Testis (tissue), 2 donors: ENCODE measurements at regions not wholly inside any gene's neighbourhood (a gene's known extent, or its start where the extent isn't known, plus 50 kb on each side); places are given as distances from the start of the nearest gene placed in this dataset.

Experiments
- DNase-seq: peaks from one replicate; pipeline ENCODE4 v3.0.0-alpha.2; 2019
- H3K27ac ChIP-seq, 2 donors: fragments of 200-600 bp; sonication (generic); one replicate each; pipeline ENCODE4 v1.5.1; 2019
- H3K27me3 ChIP-seq: fragments of 200-600 bp; sonication (generic); one replicate; pipeline ENCODE4 v1.5.1; 2019
- H3K36me3 ChIP-seq: fragments of 200-600 bp; sonication (generic); one replicate; pipeline ENCODE4 v1.5.1; 2017; ENCODE audit warnings: low read depth; ENCODE audit errors: missing control alignments
- H3K4me1 ChIP-seq: fragments of 200-600 bp; sonication (generic); one replicate; pipeline ENCODE4 v1.5.1; 2019
- H3K4me3 ChIP-seq, 2 donors: fragments of 200-600 bp; sonication (generic); one replicate each; pipeline ENCODE4 v1.5.1; 2017 to 2019
- H3K9me3 ChIP-seq: fragments of 200-600 bp; sonication (generic); one replicate; pipeline ENCODE4 v1.5.1; 2017
- CTCF ChIP-seq, 3 experiments: fragments of 450-650 bp in 2 of 3; fragments of 200-600 bp in 1 of 3; sonication (generic) in 1 of 3; IDR thresholded peaks; one replicate each; pipeline ENCODE4 v1.5.1; 2016 to 2019; ENCODE audit warnings: antibody characterized with exemption in 3 of 3, mild to moderate bottlenecking in 2 of 3, moderate library complexity in 1 of 3
- POLR2A ChIP-seq: fragments of 450-650 bp; IDR thresholded peaks from one replicate; pipeline ENCODE4 v1.6.1; 2017; ENCODE audit warnings: antibody characterized with exemption, mild to moderate bottlenecking, moderate library complexity
- WGBS, 2 donors: methylation state at CpG; one replicate each; pipeline ENCODE4 v1.1.5; 2018; 5-methylcytosine and 5-hydroxymethylcytosine counted together
- intact Hi-C: fragments of 100-400 bp; cut with DNase I; formaldehyde crosslinking; loops from one replicate; pipeline ENCODE4 v1.15.1; 2023; ENCODE audit warnings: low total_unique reads

- H3K27me3 ChIP-seq = no peaks in the 10 kb centered on the region
Measured at GRCh38 chr4:174069848-174070330, 213.6 kb downstream of the FBXO8 start.

DNA sequence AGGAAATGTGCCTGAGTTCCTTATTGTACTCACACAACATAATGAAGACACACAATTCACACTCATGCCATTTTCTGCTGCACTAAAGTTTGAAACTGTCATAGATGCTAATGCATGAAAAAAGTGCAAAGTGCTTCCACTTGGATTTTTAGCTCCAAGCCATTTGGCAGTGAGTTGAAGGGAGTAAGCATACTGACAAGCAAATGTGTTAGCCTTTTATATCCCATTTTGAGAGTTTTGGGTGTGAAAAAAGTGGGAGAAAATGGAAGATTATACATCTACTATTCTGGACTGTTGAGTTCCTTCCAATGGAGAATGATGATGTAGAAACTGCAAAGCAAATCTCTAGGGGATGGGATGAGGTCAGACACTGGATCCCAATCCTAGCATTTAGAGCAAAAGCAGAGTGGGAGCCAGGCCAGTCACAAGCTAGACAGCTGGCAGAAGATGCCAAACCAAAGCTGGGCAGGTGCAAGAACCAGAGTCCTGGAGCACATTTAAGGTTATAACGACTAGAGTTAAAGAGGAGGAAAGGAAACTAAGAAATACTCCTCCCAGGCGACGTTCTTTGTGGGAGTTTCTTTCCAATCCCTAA lies 216.8 kb downstream of the FBXO8 start:
- no peaks in the 10 kb centered on the region for H3K9me3 ChIP-seq
- no peaks in the 10 kb centered on the region for H3K27me3 ChIP-seq
- 54 to 62% methylated on average over 3 of the region's 3 CpGs for WGBS, 2 donors
- no peaks in the 10 kb centered on the region for H3K36me3 ChIP-seq
- DNase-seq = no peak
- no peaks in the 10 kb centered on the region for H3K4me1 ChIP-seq
- no peak for TF ChIP-seq POLR2A
- no peak for TF ChIP-seq CTCF (IDR thresholded peaks at IDR 0.05)
- no peak overlapping the region for H3K27ac ChIP-seq
- H3K4me3 ChIP-seq = no peak overlapping the region
- intact Hi-C loops = no loop called here

More at GRCh38 chr4:174069848-174070330, 213.6 kb downstream of the FBXO8 start:
- intact Hi-C loops = no loop called here
- TF ChIP-seq CTCF (IDR thresholded peaks at IDR 0.05) (no peak), POLR2A (no peak)
- Histone ChIP-seq H3K4me1 (no peaks in the 10 kb centered on the region), H3K27ac (no peak overlapping the region), H3K9me3 (no peaks in the 10 kb centered on the region), H3K4me3 (no peak overlapping the region), H3K36me3 (no peaks in the 10 kb centered on the region)
- 66 to 67% methylated on average over 2 of the region's 2 CpGs for WGBS, 2 donors
- no peak for DNase-seq

DNA sequence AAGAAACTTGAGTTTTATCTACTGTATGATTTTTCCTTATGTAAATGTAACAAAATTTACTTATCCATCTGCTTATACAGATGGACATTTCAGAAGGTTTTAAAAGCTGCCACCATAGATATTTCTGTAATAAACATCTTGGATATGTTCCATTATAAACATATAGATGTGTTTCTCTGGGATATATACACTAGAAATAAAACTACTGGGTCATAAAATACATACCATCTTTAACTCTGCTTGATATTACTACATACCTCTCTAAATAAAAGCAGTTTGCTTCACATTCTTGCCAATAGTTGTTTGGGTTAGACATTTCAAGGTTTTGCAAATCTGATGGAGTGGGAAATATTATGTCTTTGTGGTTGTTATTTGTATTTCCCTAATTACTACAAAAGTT lies 220.6 kb downstream of the FBXO8 start:
- TF ChIP-seq POLR2A = no peak
- TF ChIP-seq CTCF (IDR thresholded peaks at IDR 0.05) = no peak
- DNase-seq = no peak
- no peaks in the 10 kb centered on the region for H3K9me3 ChIP-seq
- intact Hi-C loops = no loop called here
- H3K4me1 ChIP-seq = no peaks in the 10 kb centered on the region
- no peaks in the 10 kb centered on the region for H3K36me3 ChIP-seq
- H3K4me3 ChIP-seq = no peak overlapping the region
- no peaks in the 10 kb centered on the region for H3K27me3 ChIP-seq
- H3K27ac ChIP-seq = no peak overlapping the region

DNA sequence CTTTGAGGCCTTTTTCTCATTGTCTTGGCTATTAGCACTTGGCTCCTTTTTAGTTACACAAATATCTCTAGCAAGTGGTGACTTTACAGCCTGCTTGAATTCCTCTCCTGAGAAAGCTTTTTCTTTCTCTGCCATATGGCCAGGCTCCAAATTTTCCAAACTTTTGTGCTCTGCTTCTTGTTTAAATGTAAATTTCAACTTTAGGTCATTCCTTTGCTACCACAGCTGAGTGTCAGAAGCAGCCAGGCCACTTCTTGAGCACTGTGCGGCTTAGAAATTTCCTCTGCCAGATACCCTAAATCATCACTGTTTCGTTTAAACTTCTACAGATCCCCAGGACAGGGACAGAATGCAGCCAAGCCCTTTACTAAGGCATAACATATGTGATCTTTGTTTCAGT lies 222.4 kb downstream of the FBXO8 start:
- 78 to 80% methylated on average over 2 of the region's 2 CpGs for WGBS, 2 donors
- Histone ChIP-seq H3K4me3 (no peak overlapping the region), H3K9me3 (no peaks in the 10 kb centered on the region), H3K36me3 (no peaks in the 10 kb centered on the region), H3K4me1 (no peaks in the 10 kb centered on the region), H3K27me3 (no peaks in the 10 kb centered on the region), H3K27ac (no peak overlapping the region)
- intact Hi-C loops = no loop called here
- DNase-seq = no peak
- no peak for TF ChIP-seq CTCF (IDR thresholded peaks at IDR 0.05)
- no peak for TF ChIP-seq POLR2A

DNA sequence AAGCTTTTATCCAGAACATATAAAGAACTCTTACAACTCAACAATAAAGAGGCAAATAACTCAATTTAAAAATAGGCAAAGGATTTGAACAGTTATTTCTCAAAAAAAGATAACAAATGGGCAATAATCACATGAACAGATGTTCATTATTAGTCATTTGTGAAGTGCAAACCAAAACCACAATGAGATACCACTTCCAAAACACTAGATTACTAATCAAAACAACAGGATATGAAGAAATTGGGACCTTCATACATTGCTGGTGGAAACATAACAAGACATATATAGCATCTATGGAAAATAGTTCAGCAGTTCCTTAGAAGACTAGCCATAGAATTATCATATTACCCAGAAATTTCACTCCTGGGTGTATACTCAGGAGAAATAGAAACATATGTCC lies 224.6 kb downstream of the FBXO8 start:
- Histone ChIP-seq H3K4me3 (no peak overlapping the region), H3K9me3 (no peaks in the 10 kb centered on the region), H3K27me3 (no peaks in the 10 kb centered on the region), H3K36me3 (no peaks in the 10 kb centered on the region), H3K27ac (no peak overlapping the region), H3K4me1 (no peaks in the 10 kb centered on the region)
- intact Hi-C loops = no loop called here
- no peak for TF ChIP-seq POLR2A
- no peak for TF ChIP-seq CTCF (IDR thresholded peaks at IDR 0.05)
- no peak for DNase-seq
